ENCODE measurements at regions not wholly inside any gene's neighbourhood (a gene's known extent, or its start where the extent isn't known, plus 50 kb on each side); places are given as distances from the start of the nearest gene placed in this dataset.
"Not testable (repeated sequence)": the region's sequence is repeated elsewhere in the genome, so short reads cannot be mapped to it uniquely, and the experiment has no call there.

GRCh38 chr18:60178224-60178623 is 194.4 kb downstream of the MC4R start:
- not testable (repeated sequence) for TF ChIP-seq CTCF, POLR2A (IDR thresholded peaks at IDR 0.05)

All from lower leg skin (tissue), 3 donors.